Limb (tissue), 2 donors: ENCODE measurements at regions not wholly inside any gene's neighbourhood (a gene's known extent, or its start where the extent isn't known, plus 50 kb on each side); places are given as distances from the start of the nearest gene placed in this dataset.

Experiments used
- DNase-seq, 2 donors: peaks; one replicate each; pipeline ENCODE4 v3.0.0-alpha.2; 2016; ENCODE audit errors: extremely low spot score in 2 of 2

DNA sequence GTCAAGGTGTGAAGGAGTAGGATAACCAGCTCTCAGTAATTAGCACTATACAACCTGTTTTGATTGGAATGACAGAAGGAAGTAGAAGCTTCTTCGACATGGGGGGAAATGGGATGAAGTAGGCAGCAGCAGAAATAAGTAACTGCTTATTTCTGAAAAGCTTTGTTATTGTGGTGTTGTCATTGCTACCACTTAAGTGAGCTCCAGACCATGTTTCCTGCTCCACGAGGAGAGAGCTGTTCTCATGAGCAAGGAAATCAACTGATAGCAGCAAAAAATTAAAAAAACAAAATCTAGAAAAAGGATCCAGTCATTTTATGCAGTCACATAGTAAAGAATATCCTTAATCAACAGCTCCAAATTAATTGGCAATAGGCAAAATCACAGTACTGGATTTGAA, 106.1 kb upstream of the TLL1 start:
- no peak for DNase-seq

DNA sequence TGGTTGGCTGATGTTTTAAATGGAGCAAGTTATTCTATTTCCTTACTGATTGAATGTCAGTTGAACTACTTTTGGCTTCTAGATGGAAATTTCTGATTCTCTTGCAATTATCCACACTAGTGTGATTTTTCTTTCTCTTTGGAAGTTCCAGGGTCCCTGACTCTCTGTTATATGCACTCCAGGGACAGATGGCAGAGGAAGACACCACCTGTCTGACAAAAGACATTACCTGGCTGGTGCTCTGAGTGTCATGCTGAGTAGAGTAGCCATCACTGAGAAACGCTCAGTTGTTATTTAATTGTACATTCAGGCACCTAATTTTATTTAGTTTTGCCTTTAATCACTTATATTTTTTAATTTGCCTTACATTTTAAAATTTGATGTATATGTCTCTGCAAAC, 105.4 kb upstream of the TLL1 start:
- no peak for DNase-seq

DNA sequence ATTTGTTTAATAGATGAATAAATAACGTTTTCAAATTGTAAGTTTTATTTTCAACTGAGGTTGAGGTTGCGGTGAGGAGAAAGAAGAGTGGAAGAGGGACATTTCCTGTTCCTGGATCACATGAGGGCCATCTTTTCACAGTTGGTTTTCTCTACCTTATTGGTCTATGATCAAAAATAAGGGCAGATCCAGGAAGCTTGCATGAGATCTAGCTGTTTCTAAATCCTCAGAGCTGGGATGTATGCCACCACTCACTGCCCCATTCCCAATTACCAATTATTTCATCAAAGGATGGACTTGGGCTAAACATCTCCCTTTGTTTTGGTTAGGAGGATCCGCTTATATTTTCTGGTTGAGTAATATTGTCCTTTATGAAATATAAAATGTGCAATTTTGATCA, 104.8 kb upstream of the TLL1 start:
- no peak for DNase-seq

DNA sequence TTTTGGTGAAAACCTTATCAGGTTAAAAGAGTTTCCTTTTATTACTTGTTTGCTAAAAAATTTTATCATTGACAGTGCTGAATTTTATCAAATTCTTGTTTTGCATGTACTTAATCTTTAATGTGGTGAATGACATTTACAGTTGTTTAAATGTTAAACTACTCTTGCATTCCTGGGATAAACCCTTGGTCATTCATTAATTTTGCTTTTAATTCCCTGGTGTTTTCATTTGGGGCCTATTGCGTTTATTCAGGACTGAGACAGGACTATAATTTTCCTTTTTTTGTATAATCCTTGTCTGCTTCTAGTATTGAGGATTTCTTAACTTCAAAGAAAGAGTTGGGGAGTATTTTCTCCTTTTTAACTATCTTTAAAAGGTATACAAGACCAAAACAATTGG, 98.7 kb upstream of the TLL1 start:
- DNase-seq, result no peak

DNA sequence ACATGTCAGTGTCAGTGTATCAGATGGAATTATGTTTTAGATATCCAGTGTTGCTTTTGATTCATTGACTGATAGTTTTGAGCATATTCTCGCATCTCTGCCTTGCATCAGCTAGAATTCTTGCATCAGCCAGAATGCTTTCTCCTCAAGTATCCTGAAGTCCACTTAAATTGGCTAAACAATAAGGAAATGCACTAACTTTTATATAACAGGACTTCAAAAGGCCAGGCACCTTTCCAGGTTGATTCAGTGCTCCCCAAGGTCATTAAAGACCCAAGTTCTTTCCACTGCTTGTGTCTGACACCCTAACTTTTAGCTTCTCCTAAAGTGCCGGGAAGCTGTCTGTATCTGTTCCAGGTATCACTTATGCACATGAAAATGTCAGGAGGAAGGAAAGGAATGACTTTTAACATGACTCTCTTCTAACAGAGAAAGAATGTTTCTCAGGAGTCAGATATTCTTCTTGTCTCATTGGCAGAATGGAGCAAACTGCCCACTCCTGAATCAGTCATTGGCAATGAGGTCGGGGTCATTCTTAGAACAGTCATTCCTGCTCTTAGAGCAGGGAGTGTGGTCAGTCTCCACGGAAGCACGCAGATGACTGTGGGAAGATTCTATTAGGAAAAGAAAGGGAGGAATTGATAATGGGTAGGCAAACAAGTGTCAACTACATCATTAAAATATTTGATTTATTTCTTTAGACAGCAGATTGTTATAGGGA, 92.9 kb upstream of the TLL1 start:
- no peak for DNase-seq

GRCh38 chr4:165780735-165781134, 92.3 kb upstream of the TLL1 start:
- DNase-seq, result no peak

- no peak for DNase-seq
Observed at GRCh38 chr4:165782623-165783022, 90.4 kb upstream of the TLL1 start.

DNA sequence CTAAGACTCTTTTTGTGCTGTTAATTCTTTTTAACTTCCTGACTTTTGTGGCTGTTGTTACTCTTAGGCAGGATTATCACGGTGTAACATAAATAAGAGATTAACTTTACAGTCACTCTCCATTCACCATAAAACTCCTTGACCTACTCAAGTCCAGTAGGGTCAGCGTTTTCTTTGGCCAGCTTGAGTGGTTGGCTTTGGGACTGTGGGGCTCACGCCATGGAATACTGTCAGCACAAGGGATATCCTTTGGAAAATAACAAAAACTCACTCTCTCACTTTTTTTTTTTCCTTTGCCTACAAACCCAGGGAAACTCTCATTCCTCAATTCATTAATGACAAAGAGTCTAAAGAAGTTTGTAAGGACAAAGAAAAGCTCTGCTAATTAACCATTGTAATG, 89.4 kb upstream of the TLL1 start:
- DNase-seq, result no peak

GRCh38 chr4:165784672-165785071, 88.4 kb upstream of the TLL1 start:
- DNase-seq, result no peak

DNA sequence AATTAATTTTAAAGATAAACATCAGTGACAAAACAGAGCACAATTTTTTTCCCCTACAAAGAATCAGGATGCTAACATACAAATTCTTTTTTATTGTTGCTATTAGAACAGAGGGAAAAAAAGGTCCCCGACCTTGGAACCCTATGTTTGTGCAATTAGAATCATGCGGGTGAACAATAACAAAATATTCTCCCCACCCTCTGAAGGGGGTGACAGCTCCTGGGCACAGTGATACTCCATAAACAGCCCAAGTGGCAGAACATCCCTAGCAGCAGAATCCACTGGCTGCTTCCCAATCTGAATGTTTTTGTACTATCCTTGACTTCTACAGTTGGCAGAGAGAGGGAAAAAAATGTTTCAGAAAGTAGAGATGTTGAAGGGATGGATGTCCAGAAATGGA, 87.7 kb upstream of the TLL1 start:
- DNase-seq, result no peak

DNA sequence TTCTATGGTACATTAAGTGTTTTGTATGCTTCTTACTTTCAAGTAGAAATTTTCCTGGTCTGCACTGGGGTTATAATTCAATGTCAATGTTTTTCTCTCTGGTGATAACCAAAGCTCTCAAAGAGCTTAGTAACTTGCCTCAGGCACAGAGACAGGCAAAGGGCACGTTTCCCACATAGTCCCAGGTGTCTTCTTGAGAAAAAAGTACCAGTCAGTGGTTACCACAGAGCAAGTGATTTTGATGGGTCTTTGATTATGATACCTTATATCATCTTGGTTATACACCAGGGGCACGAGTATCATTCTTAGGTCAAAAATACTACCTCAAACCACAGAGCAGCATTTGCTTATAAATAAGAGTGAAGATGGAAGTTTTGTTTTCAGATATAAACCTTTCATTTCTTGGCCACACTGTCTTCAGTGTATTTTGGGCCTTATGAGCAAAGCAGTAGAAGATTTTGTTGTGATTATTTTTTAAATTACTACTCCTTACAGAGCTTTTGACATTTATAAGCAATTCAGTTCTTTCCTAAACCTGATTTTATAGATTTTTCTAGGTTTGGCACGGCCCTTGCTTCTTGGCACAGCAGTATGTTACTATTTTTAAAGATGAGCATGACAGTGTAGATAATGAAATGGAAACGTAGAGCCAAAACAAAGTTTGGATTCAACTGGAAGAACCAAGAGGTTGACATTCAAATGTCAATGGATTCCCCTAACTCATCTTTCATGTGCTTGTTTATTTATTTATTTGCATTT, 85.3 kb upstream of the TLL1 start:
- no peak for DNase-seq

GRCh38 chr4:165788686-165789463, 84.2 kb upstream of the TLL1 start:
- DNase-seq, result no peak

DNA sequence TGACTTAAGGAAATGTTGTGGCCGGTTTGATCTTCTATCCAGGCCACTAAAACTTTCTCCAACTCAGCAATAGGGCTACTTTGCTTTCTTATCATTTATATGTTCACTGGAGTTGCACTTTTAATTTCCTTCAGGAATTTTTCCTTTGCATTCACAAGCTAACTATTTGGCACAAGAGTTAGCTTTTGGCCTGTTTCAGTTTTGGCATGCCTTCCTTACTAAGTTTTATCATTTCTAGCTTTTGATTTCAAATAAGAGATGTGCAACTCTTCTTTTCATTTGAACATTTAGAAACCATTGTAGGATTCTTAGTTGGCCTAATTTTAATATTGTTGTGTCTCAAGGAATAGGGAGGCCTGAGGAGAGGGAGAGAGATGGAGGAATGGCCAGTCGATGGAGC, 79.8 kb upstream of the TLL1 start:
- no peak for DNase-seq

DNA sequence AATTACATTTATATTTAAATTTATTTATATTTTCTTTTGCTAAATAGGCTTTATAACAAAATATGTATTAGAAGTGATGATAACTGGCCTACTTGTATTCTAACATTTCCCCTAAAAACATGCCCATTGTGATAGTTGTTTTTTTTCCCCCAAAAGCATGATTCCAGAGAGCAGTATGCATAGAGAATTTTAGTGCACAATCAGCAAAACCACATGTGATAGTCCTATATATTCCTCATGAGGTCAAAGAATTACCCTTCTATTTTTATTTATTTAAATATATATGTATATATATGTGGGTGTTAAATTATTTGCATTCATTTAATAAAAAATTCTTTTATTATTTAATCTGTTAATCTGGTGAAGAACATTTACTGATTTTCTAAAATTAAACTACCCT, 78.2 kb upstream of the TLL1 start:
- DNase-seq, result no peak

DNA sequence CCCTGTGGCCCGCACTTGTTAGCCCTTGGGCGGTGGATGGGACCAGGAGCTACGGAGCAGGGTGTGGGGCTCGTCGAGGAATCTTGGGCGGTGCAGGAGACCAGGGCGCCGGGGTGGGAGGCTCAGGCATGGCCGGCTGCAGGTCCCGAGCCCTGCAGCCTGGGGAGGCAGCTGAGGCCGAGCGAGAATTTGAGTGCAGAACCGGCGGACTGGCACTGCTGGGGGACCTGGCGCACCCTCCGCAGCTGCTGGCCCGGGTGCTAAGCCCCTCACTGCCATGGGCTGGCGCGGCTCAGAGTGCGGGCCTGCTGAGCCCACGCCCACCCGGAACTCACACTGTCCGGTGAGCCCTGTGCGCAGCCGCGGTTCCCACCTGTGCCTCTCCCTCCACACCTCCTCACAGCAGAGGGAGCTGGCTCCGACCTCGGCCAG, 73.6 kb upstream of the TLL1 start:
- no peak for DNase-seq

GRCh38 chr4:165802452-165802851, 70.6 kb upstream of the TLL1 start:
- no peak for DNase-seq

DNA sequence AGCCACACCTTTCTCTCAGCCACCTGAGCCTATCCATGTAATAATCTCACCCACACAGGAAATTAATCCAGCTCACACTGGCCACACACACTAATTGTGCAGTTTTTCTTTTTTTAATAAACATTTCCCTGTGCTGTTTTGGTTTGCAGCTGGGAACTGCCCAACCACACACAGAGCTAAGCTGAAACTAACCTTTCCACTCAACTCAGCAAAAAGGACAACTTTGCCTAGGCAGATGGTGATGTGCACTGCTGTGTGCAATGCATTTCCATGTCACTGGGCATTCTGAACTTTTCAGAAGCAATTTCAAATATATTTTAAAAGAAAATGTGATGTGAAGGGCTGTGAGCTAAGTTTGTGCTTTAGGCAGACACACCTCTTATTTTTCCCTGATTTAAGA, 70.0 kb upstream of the TLL1 start:
- DNase-seq, result no peak

- DNase-seq, result no peak
Observed at GRCh38 chr4:165805406-165805805, 67.6 kb upstream of the TLL1 start.

DNA sequence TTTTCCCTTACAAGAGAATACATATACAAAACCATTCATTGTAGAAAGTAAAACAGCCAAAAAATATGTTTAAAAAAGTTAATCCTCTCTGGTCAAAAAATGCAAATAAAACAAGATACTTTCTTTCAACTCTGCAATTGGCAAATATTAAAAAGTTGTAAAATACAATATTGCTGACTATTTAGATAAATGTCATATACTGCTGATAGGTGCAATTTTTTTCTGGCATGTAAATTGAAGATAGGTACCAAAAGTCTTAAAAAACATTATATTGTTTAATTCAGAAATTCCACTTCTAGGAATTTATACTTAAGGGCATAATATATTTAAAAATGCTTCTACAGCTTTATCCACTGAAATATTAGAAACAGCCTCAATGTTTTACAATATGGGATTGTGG, 66.4 kb upstream of the TLL1 start:
- DNase-seq, result no peak

DNA sequence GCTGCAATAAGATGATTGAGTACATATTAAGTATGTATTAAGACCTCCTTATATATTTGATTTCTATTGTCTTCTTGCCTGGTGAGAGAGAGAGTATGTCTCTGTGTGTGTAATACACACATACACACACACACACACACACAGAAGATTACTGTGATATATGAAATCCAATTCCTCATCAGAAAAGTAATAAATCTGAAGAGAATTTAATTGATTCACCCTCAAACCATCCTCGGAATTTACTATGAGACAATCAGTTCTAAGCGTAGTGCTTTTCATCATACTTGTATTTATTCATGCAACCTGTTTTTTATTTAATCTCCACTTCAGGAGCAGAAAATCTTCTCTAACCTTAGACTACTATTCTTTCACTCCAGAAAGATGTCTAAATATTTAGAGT, 62.3 kb upstream of the TLL1 start:
- DNase-seq, result no peak

DNA sequence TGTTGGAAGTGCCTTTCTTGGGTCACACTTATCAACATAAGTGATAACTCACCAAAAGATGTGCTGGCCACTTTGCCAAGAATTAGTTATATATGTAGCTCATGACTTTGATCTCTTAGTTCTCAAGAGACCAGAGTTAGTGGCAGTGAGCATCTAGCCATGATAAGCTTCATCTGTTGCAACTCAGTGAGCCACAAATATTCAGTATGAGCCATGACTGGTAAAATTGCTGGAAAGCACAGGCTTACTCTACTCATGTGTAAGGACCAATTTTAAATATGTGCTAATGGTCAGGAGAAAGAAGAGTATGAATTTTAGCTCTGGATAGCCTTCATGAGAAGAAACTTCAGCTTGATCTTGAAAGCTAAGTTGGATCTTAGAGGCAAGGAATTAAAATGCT, 59.4 kb upstream of the TLL1 start:
- DNase-seq, result no peak

GRCh38 chr4:165814256-165815020, 58.6 kb upstream of the TLL1 start:
- no peak for DNase-seq
